MCF 10A (cell line): ENCODE measurements at regions not wholly inside any gene's neighbourhood (a gene's known extent, or its start where the extent isn't known, plus 50 kb on each side); places are given as distances from the start of the nearest gene placed in this dataset.
"Not testable (repeated sequence)": the region's sequence is repeated elsewhere in the genome, so short reads cannot be mapped to it uniquely, and the experiment has no call there.

Source experiments
- BruUV-seq: library from RNA; stranded (reverse); fragments of 400-500 nt; replicated peaks from 2 replicates; lab custom pipeline; 2021; lab: Mats Ljungman, UMichigan
- CTCF ChIA-PET: fragments of 300-600 bp; sonication (Branson Sonifier 250); formaldehyde crosslinking; extraction: SDS; loops from one replicate; lab custom pipeline; 2021; ENCODE audit warnings: antibody characterized with exemption, inconsistent platforms; lab: Yijun Ruan, JAX
- POLR2A ChIA-PET: fragments of 300-600, 350-650 bp; sonication (Branson Sonifier 250); formaldehyde crosslinking; extraction: SDS; loops from one replicate; lab custom pipeline; 2020; ENCODE audit warnings: antibody characterized with exemption, inconsistent platforms; lab: Yijun Ruan, JAX
- DNase-seq: peaks from one replicate; pipeline ENCODE4 v3.0.0-alpha.2; 2018; ENCODE audit not compliant: unreplicated experiment
- H3K27ac Mint-ChIP-seq: one replicate; pipeline ENCODE4 v1.8.0; 2022; ENCODE audit warnings: mild to moderate bottlenecking, low read depth, mixed read lengths; ENCODE audit not compliant: unreplicated experiment
- H3K27me3 Mint-ChIP-seq: one replicate; pipeline ENCODE4 v1.8.0; 2022; ENCODE audit warnings: mixed read lengths; ENCODE audit not compliant: insufficient read depth, unreplicated experiment
- H3K36me3 Mint-ChIP-seq: one replicate; pipeline ENCODE4 v1.8.0; 2022; ENCODE audit warnings: mild to moderate bottlenecking, moderate library complexity, mixed read lengths; ENCODE audit not compliant: insufficient read depth, unreplicated experiment
- H3K4me1 Mint-ChIP-seq: one replicate; pipeline ENCODE4 v1.8.0; 2022; ENCODE audit warnings: mixed read lengths; ENCODE audit not compliant: insufficient read depth, unreplicated experiment
- H3K4me3 Mint-ChIP-seq: one replicate; pipeline ENCODE4 v1.8.0; 2022; ENCODE audit warnings: mild to moderate bottlenecking, moderate library complexity, mixed read lengths; ENCODE audit not compliant: unreplicated experiment
- H3K9me3 Mint-ChIP-seq: one replicate; pipeline ENCODE4 v1.8.0; 2022; ENCODE audit warnings: mixed read lengths; ENCODE audit not compliant: unreplicated experiment
- intact Hi-C: fragments of 100-400 bp; cut with micrococcal nuclease; formaldehyde crosslinking; loops from 2 replicates; pipeline ENCODE4 v1.14.1; 2022
- TF ChIP-seq, protein P1 (sequence below): fragments of 200-600 bp; IDR thresholded peaks from one replicate; pipeline ENCODE4 v1.8.0; 2022; ENCODE audit warnings: antibody characterized with exemption, mild to moderate bottlenecking; ENCODE audit not compliant: unreplicated experiment

DNA sequence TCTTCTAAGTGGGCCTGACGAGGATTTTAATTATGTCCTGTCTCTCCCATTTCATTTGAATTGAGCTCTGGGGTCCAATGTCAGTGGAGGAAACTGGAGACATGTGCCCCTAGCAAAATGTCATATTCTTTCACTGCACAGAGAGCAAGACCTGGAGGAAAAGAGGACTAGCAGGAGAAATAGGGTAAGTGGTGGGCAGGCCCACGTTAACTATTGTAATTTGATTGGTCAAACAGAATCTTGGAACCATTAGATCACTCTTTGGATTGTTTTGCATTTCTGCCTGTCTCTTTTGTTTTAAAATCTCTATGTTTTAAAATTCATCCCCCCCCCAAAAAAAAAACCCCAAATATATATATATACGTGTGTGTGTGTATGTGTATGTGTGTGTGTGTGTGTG, 113.9 kb upstream of the PELI2 start:
- no peaks in the 10 kb centered on the region for H3K36me3 Mint-ChIP-seq
- TF ChIP-seq, protein P1, sequence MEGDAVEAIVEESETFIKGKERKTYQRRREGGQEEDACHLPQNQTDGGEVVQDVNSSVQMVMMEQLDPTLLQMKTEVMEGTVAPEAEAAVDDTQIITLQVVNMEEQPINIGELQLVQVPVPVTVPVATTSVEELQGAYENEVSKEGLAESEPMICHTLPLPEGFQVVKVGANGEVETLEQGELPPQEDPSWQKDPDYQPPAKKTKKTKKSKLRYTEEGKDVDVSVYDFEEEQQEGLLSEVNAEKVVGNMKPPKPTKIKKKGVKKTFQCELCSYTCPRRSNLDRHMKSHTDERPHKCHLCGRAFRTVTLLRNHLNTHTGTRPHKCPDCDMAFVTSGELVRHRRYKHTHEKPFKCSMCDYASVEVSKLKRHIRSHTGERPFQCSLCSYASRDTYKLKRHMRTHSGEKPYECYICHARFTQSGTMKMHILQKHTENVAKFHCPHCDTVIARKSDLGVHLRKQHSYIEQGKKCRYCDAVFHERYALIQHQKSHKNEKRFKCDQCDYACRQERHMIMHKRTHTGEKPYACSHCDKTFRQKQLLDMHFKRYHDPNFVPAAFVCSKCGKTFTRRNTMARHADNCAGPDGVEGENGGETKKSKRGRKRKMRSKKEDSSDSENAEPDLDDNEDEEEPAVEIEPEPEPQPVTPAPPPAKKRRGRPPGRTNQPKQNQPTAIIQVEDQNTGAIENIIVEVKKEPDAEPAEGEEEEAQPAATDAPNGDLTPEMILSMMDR, result no peak
- BruUV-seq, result no TSS peak
- H3K27ac Mint-ChIP-seq, result no peak overlapping the region
- H3K4me3 Mint-ChIP-seq, result no peak overlapping the region
- DNase-seq, result no peak
- H3K4me1 Mint-ChIP-seq, result no peaks in the 10 kb centered on the region
- no peaks in the 10 kb centered on the region for H3K27me3 Mint-ChIP-seq
- ChIA-PET CTCF (no interaction called here), POLR2A (no interaction called here)
- H3K9me3 Mint-ChIP-seq, result no peaks in the 10 kb centered on the region
- intact Hi-C loops, result no loop called here

DNA sequence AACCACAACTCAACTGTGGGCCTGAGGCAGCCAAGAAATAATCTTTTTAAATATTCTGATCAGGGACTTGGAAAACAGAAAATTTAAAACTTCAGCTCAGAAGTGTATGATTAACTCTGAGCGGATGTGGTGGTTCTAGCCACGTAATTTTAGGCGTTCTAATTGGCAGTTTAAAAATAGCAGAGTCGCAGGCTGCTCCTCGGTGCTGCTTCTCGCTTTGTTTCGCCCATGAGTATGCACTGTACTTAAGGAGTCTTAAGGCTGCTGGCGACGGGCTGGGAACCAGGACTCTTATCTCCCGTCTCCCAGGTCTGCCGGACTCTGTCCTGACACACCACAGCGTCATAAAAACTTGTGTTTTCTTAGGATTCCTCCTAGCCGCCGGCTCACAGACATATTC, 113.4 kb upstream of the PELI2 start:
- Mint-ChIP-seq H3K27ac (no peak overlapping the region), H3K4me1 (no peaks in the 10 kb centered on the region), H3K36me3 (no peaks in the 10 kb centered on the region), H3K9me3 (no peaks in the 10 kb centered on the region), H3K4me3 (no peak overlapping the region), H3K27me3 (no peaks in the 10 kb centered on the region)
- TF ChIP-seq, protein P1, result no peak
- POLR2A ChIA-PET, result no interaction called here
- CTCF ChIA-PET, result no interaction called here
- intact Hi-C loops, result no loop called here
- no TSS peak for BruUV-seq
- no peak for DNase-seq

DNA sequence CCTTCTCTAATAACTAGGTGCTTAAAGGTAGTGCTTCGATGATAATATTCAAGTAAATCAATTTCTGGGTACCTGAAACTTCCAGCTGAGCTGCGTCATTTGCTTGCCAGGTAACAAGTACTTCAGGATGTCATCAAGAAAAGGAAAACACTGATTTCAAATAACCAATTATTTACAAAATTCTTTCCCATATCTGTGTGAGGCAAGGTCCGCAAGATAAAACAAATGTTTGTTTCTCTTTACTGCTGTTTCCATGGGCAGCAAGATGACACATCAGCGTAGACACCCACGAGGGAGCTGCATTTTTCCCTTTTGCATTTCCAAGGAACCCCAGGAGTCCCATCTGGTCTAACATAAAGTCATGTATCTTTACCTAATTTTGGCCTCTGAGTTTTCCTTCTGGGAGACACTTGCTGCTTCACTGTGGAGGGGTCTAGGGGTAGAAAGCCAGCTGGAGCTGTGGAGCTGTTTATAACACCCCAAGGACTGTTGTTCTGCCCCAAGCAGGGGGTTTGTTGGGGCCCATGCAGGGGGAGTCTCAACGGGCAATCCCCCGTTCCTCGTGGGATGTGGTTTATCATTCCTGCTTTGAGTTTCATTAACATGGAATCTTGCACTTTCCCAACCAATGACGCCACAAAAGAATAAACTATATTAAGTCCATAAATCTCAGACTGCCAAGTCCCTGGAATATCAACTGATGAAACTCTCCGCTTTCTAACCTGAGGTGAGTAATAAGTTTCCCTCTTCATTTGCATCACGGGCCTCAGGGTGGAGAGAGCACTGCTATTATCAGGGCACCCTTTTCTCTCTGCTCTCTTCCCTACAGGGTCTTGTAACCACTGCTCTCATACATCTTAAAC, 112.8 kb upstream of the PELI2 start:
- H3K27me3 Mint-ChIP-seq, result no peaks in the 10 kb centered on the region
- H3K4me3 Mint-ChIP-seq, result no peak overlapping the region
- ChIA-PET CTCF (no interaction called here), POLR2A (no interaction called here)
- no peaks in the 10 kb centered on the region for H3K4me1 Mint-ChIP-seq
- intact Hi-C loops, result no loop called here
- H3K27ac Mint-ChIP-seq, result no peak overlapping the region
- TF ChIP-seq, protein P1, result no peak
- no peaks in the 10 kb centered on the region for H3K36me3 Mint-ChIP-seq
- BruUV-seq, result no TSS peak
- no peak for DNase-seq
- no peaks in the 10 kb centered on the region for H3K9me3 Mint-ChIP-seq

DNA sequence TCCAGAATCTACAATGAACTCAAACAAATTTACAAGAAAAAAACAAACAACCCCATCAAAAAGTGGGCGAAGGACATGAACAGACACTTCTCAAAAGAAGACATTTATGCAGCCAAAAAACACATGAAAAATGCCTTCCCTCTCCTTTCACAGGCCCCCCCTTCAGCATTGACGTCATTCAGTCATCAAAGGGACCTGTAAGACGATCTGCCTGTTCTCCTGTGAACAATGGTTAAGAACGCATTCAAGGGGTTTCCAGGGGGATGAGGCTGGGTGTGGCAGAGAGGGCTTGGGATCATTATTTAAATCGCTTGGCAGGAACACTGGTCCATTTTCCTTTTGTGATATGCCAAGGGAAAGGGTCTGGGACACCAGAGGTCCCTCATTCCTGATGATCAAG, 110.7 kb upstream of the PELI2 start:
- intact Hi-C loops, H3K9me3 Mint-ChIP-seq, H3K4me3 Mint-ChIP-seq, H3K27me3 Mint-ChIP-seq, H3K4me1 Mint-ChIP-seq, BruUV-seq, POLR2A ChIA-PET, CTCF ChIA-PET, H3K27ac Mint-ChIP-seq, H3K36me3 Mint-ChIP-seq: not testable (repeated sequence)
- DNase-seq, result peak; percentile 3
